Astrocyte (in vitro differentiated cells and primary cell): ENCODE measurements at regions not wholly inside any gene's neighbourhood (a gene's known extent, or its start where the extent isn't known, plus 50 kb on each side); places are given as distances from the start of the nearest gene placed in this dataset.

Source experiments
- DNase-seq: peaks from one replicate; pipeline ENCODE4 v3.0.0-alpha.2; 2010; ENCODE audit warnings: low read depth
- FAIRE-seq: peaks from 2 replicates; lab custom pipeline; 2011; peaks lifted over from hg19 to GRCh38; lab: Jason Lieb, UNC
- H2AFZ ChIP-seq: 2 replicates; pipeline ENCODE4 v1.6.0; 2012; ENCODE audit warnings: low read depth, low read length, inconsistent platforms
- H3K27ac ChIP-seq: 2 replicates; pipeline ENCODE4 v1.5.1; 2011; ENCODE audit warnings: low read depth, low read length, inconsistent platforms
- H3K27me3 ChIP-seq: 2 replicates; pipeline ENCODE4 v1.6.0; 2011; ENCODE audit warnings: low read length, inconsistent platforms; ENCODE audit not compliant: insufficient read depth
- H3K36me3 ChIP-seq: 2 replicates; pipeline ENCODE4 v1.5.1; 2011; ENCODE audit warnings: low read length, inconsistent platforms; ENCODE audit not compliant: insufficient read depth
- H3K4me1 ChIP-seq: 2 replicates; pipeline ENCODE4 v1.5.1; 2011; ENCODE audit warnings: low read length, inconsistent platforms; ENCODE audit not compliant: insufficient read depth
- H3K4me2 ChIP-seq: 2 replicates; pipeline ENCODE4 v1.6.0; 2012; ENCODE audit warnings: low read length, inconsistent platforms
- H3K4me3 ChIP-seq: 2 replicates; pipeline ENCODE4 v1.5.1; 2011; ENCODE audit warnings: low read depth, mild to moderate bottlenecking, low read length, inconsistent platforms; ENCODE audit not compliant: insufficient read depth
- H3K79me2 ChIP-seq: 2 replicates; pipeline ENCODE4 v1.6.0; 2012; ENCODE audit warnings: mild to moderate bottlenecking, low read length, inconsistent platforms; ENCODE audit not compliant: insufficient read depth
- H3K9ac ChIP-seq: 2 replicates; pipeline ENCODE4 v1.6.0; 2012; ENCODE audit warnings: mild to moderate bottlenecking, low read length, inconsistent platforms
- H3K9me3 ChIP-seq: 2 replicates; pipeline ENCODE4 v1.5.1; 2012; ENCODE audit warnings: low read depth, mild to moderate bottlenecking, low read length, inconsistent platforms; ENCODE audit not compliant: insufficient read depth
- H4K20me1 ChIP-seq: 2 replicates; pipeline ENCODE4 v1.6.0; 2012; ENCODE audit warnings: low read length, inconsistent platforms; ENCODE audit not compliant: insufficient read depth
- H3K27ac Mint-ChIP-seq: one replicate; pipeline ENCODE4 v1.8.0; 2021; ENCODE audit warnings: mild to moderate bottlenecking, mixed read lengths; ENCODE audit not compliant: unreplicated experiment
- H3K27me3 Mint-ChIP-seq: one replicate; pipeline ENCODE4 v1.8.0; 2021; ENCODE audit warnings: low read depth, mixed read lengths; ENCODE audit not compliant: unreplicated experiment
- H3K36me3 Mint-ChIP-seq: one replicate; pipeline ENCODE4 v1.8.0; 2021; ENCODE audit warnings: low read depth, mixed read lengths; ENCODE audit not compliant: unreplicated experiment
- H3K4me1 Mint-ChIP-seq: one replicate; pipeline ENCODE4 v1.8.0; 2021; ENCODE audit warnings: low read depth, mixed read lengths; ENCODE audit not compliant: unreplicated experiment
- H3K4me3 Mint-ChIP-seq: one replicate; pipeline ENCODE4 v1.8.0; 2021; ENCODE audit warnings: mild to moderate bottlenecking, moderate library complexity, mixed read lengths; ENCODE audit not compliant: unreplicated experiment
- H3K9me3 Mint-ChIP-seq: one replicate; pipeline ENCODE4 v1.8.0; 2021; ENCODE audit warnings: mild to moderate bottlenecking, mixed read lengths; ENCODE audit not compliant: unreplicated experiment
- EZH2 ChIP-seq: IDR thresholded peaks from 2 replicates; pipeline ENCODE4 v1.6.1; 2012; ENCODE audit warnings: mild to moderate bottlenecking, low read length, inconsistent platforms; ENCODE audit not compliant: insufficient read depth
- TF ChIP-seq, protein P1 (sequence below): IDR thresholded peaks from 2 replicates; pipeline ENCODE4 v1.5.1; 2011; ENCODE audit warnings: low read depth, mild to moderate bottlenecking, inconsistent platforms, low read length, moderate library complexity; ENCODE audit not compliant: insufficient read depth

DNA sequence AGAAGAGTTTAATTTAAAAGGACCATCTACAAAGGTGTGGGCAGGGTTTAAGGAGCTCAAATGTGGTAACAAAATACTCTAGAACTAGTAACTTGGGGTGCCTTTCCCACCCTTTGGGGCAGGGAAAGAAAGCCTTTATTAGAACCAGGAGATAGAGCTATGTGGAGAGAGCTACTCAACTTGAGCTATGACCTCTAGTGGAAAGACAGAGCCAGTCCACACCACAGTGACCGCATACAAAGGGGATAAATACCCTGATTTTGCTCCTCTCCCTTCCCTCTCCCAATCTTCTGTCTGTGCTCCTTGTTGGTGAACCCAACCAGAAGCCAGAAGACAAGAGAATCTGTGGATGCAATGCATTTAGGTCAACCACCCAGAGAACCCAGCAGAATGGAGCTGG lies 54.4 kb upstream of the JAK1 start:
- peaks cover 4% of the 10 kb centered on the region for H3K27me3 Mint-ChIP-seq

DNA sequence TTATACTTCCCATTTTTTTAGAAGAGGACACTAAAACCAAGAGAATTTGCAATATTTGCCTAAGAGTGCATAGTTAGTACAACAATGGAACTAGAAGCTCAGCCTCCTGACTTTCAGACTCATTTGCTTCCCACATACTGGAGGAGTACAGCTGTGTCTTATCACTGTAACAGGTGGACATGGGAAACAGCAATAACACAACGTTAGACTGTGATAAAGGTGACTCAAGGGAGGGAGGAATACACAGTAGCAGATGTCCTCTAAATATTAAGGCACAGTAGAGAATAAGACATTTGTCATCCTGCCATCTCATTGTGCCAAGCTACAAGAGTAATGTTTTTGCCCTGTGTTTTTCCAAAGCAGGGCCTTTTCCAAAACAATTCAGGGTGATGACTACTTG lies 55.4 kb upstream of the JAK1 start:
- H3K36me3 Mint-ChIP-seq = no peaks in the 10 kb centered on the region
- DNase-seq = no peak
- FAIRE-seq = no peak
- H2AFZ ChIP-seq = no peak overlapping the region
- peaks cover 2% of the 10 kb centered on the region for H3K4me1 Mint-ChIP-seq
- H3K79me2 ChIP-seq = no peaks in the 10 kb centered on the region
- no peaks in the 10 kb centered on the region for H3K27me3 ChIP-seq
- H3K4me1 ChIP-seq = no peaks in the 10 kb centered on the region
- no peak overlapping the region for H3K4me3 Mint-ChIP-seq
- H3K4me3 ChIP-seq = no peak overlapping the region
- H3K4me2 ChIP-seq = no peak overlapping the region
- no peak overlapping the region for H3K27ac Mint-ChIP-seq
- H3K27me3 Mint-ChIP-seq = peaks cover 9% of the 10 kb centered on the region
- TF ChIP-seq, protein P1, sequence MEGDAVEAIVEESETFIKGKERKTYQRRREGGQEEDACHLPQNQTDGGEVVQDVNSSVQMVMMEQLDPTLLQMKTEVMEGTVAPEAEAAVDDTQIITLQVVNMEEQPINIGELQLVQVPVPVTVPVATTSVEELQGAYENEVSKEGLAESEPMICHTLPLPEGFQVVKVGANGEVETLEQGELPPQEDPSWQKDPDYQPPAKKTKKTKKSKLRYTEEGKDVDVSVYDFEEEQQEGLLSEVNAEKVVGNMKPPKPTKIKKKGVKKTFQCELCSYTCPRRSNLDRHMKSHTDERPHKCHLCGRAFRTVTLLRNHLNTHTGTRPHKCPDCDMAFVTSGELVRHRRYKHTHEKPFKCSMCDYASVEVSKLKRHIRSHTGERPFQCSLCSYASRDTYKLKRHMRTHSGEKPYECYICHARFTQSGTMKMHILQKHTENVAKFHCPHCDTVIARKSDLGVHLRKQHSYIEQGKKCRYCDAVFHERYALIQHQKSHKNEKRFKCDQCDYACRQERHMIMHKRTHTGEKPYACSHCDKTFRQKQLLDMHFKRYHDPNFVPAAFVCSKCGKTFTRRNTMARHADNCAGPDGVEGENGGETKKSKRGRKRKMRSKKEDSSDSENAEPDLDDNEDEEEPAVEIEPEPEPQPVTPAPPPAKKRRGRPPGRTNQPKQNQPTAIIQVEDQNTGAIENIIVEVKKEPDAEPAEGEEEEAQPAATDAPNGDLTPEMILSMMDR = no peak
- TF ChIP-seq EZH2 = no peak
- no peaks in the 10 kb centered on the region for H3K36me3 ChIP-seq
- no peaks in the 10 kb centered on the region for H4K20me1 ChIP-seq
- no peak overlapping the region for H3K9ac ChIP-seq
- no peaks in the 10 kb centered on the region for H3K9me3 Mint-ChIP-seq
- no peak overlapping the region for H3K27ac ChIP-seq
- H3K9me3 ChIP-seq = no peaks in the 10 kb centered on the region

More for the DNA sequence above, 54.4 kb upstream of the JAK1 start:
- no peaks in the 10 kb centered on the region for H3K36me3 ChIP-seq
- no peaks in the 10 kb centered on the region for H4K20me1 ChIP-seq
- no peak overlapping the region for H3K4me3 ChIP-seq
- FAIRE-seq (no peak), DNase-seq (no peak)
- no peak overlapping the region for H2AFZ ChIP-seq
- TF ChIP-seq EZH2 = no peak
- TF ChIP-seq, protein P1 = peak; percentile 16
- peak overlapping the region; percentile 20 for H3K27ac Mint-ChIP-seq
- no peaks in the 10 kb centered on the region for H3K4me1 Mint-ChIP-seq
- H3K27ac ChIP-seq = no peak overlapping the region
- no peak overlapping the region for H3K4me3 Mint-ChIP-seq
- no peaks in the 10 kb centered on the region for H3K27me3 ChIP-seq
- H3K9me3 ChIP-seq = no peaks in the 10 kb centered on the region
- no peaks in the 10 kb centered on the region for H3K4me1 ChIP-seq
- no peaks in the 10 kb centered on the region for H3K9me3 Mint-ChIP-seq
- H3K4me2 ChIP-seq = no peak overlapping the region
- H3K79me2 ChIP-seq = no peaks in the 10 kb centered on the region
- no peaks in the 10 kb centered on the region for H3K36me3 Mint-ChIP-seq
- H3K9ac ChIP-seq = no peak overlapping the region

- H3K4me2 ChIP-seq = no peak overlapping the region
- FAIRE-seq = no peak
- H2AFZ ChIP-seq = no peak overlapping the region
These were observed 55.9 kb upstream of the JAK1 start for GRCh38 chr1:65022216-65022615.

More at GRCh38 chr1:65022216-65022615, 55.9 kb upstream of the JAK1 start:
- H3K9ac ChIP-seq = no peak overlapping the region
- H3K27me3 ChIP-seq = no peaks in the 10 kb centered on the region
- Mint-ChIP-seq H3K4me3 (no peak overlapping the region), H3K27ac (no peak overlapping the region), H3K27me3 (peaks cover 9% of the 10 kb centered on the region), H3K9me3 (no peaks in the 10 kb centered on the region), H3K36me3 (no peaks in the 10 kb centered on the region), H3K4me1 (peaks cover 2% of the 10 kb centered on the region)
- H3K79me2 ChIP-seq = no peaks in the 10 kb centered on the region
- H4K20me1 ChIP-seq = no peaks in the 10 kb centered on the region
- H3K4me3 ChIP-seq = no peak overlapping the region
- no peaks in the 10 kb centered on the region for H3K36me3 ChIP-seq
- no peak for DNase-seq
- H3K27ac ChIP-seq = no peak overlapping the region
- no peaks in the 10 kb centered on the region for H3K4me1 ChIP-seq
- TF ChIP-seq EZH2 = no peak
- TF ChIP-seq, protein P1 = no peak
- H3K9me3 ChIP-seq = no peaks in the 10 kb centered on the region
